Dermis microvascular lymphatic vessel endothelial cell (primary cell): ENCODE measurements at regions not wholly inside any gene's neighbourhood (a gene's known extent, or its start where the extent isn't known, plus 50 kb on each side); places are given as distances from the start of the nearest gene placed in this dataset.
"Not testable (repeated sequence)": the region's sequence is repeated elsewhere in the genome, so short reads cannot be mapped to it uniquely, and the experiment has no call there.

Experiments
- DNase-seq, 2 donors: peaks; one replicate each; pipeline versions ENCODE4 v3.0.0 to v3.0.0-alpha.2; 2010; ENCODE audit warnings: low read depth in 2 of 2

GRCh38 chr14:28946267-28946666, 179.7 kb downstream of the FOXG1 start:
- no peak for DNase-seq

- DNase-seq: no peak
Observed at GRCh38 chr14:28949503-28949902, 182.9 kb downstream of the FOXG1 start.

- DNase-seq: no peak
Observed at GRCh38 chr14:28952161-28952560, 185.6 kb downstream of the FOXG1 start.

- no peak for DNase-seq
Observed at GRCh38 chr14:28952666-28953065, 186.1 kb downstream of the FOXG1 start.

- DNase-seq: no peak
Observed at GRCh38 chr14:28953973-28954372, 187.4 kb downstream of the FOXG1 start.

- no peak for DNase-seq
Observed at GRCh38 chr14:28966416-28967233, 200.0 kb downstream of the FOXG1 start.

- no peak for DNase-seq
Observed at GRCh38 chr14:28975084-28975483, 208.5 kb downstream of the FOXG1 start.

GRCh38 chr14:28982228-28982627, 215.6 kb downstream of the FOXG1 start:
- no peak for DNase-seq

GRCh38 chr14:28983279-28983678, 216.7 kb downstream of the FOXG1 start:
- no peak for DNase-seq

GRCh38 chr14:28987516-28987915, 220.9 kb downstream of the FOXG1 start:
- no peak for DNase-seq

GRCh38 chr14:28997196-28997595, 230.6 kb downstream of the FOXG1 start:
- DNase-seq: not testable (repeated sequence)

- no peak for DNase-seq
Observed at GRCh38 chr14:28999656-29000055, 233.1 kb downstream of the FOXG1 start.

GRCh38 chr14:29005647-29006046, 239.1 kb downstream of the FOXG1 start:
- DNase-seq: no peak

- DNase-seq: no peak
Observed at GRCh38 chr14:29007990-29008389, 241.4 kb downstream of the FOXG1 start.

- peak; percentile 4 to 65 for DNase-seq
Observed at GRCh38 chr14:29016050-29016900, 249.7 kb downstream of the FOXG1 start.

GRCh38 chr14:29023505-29023904, 256.9 kb downstream of the FOXG1 start:
- DNase-seq: not testable (repeated sequence)

GRCh38 chr14:29027441-29027840, 260.9 kb downstream of the FOXG1 start:
- not testable (repeated sequence) for DNase-seq

- DNase-seq: not testable (repeated sequence)
Observed at GRCh38 chr14:29027941-29028705, 261.5 kb downstream of the FOXG1 start.

GRCh38 chr14:29028973-29029582, 262.5 kb downstream of the FOXG1 start:
- DNase-seq: no peak

GRCh38 chr14:29030121-29030520, 263.5 kb downstream of the FOXG1 start:
- DNase-seq: no peak

- no peak for DNase-seq
Observed at GRCh38 chr14:29030970-29031369, 264.4 kb downstream of the FOXG1 start.
